ENCODE measurements at regions not wholly inside any gene's neighbourhood (a gene's known extent, or its start where the extent isn't known, plus 50 kb on each side); places are given as distances from the start of the nearest gene placed in this dataset.

- TF ChIP-seq POLR2A (IDR thresholded peaks at IDR 0.05; ENCODE audit: low read length) (no peak), GATA1 (IDR thresholded peaks at IDR 0.05; ENCODE audit: low read depth, low read length) (no peak)
Measured at GRCh38 chr6:144443157-144443556, 158.0 kb downstream of the UTRN start.
